SK-N-SH treated with all-trans-retinoic acid at 6 μM for 48 hours (cell line): ENCODE measurements at regions not wholly inside any gene's neighbourhood (a gene's known extent, or its start where the extent isn't known, plus 50 kb on each side); places are given as distances from the start of the nearest gene placed in this dataset.

Source experiments
- CSDC2 ChIP-seq: fragments of 250-450 bp; sonication (Bioruptor Pico); IDR thresholded peaks from 2 replicates; pipeline ENCODE4 v1.5.0; 2020; ENCODE audit warnings: mild to moderate bottlenecking, moderate library complexity
- CSRNP3 ChIP-seq: fragments of 250-450 bp; sonication (Bioruptor Pico); IDR thresholded peaks from 2 replicates; pipeline ENCODE4 v1.5.1; 2021; ENCODE audit warnings: mild to moderate bottlenecking, moderate library complexity
- ISL1 ChIP-seq: fragments of 250-450 bp; sonication (Bioruptor Pico); IDR thresholded peaks from 2 replicates; pipeline ENCODE4 v2.1.2; 2022; ENCODE audit warnings: mild to moderate bottlenecking, moderate library complexity
- PATZ1 ChIP-seq: fragments of 250-450 bp; sonication (Bioruptor Pico); IDR thresholded peaks from 2 replicates; pipeline ENCODE4 v1.8.0; 2020; ENCODE audit warnings: mild to moderate bottlenecking, moderate library complexity, borderline replicate concordance
- ZFP30 ChIP-seq: fragments of 450-650 bp; formaldehyde crosslinking; IDR thresholded peaks from 2 replicates; pipeline ENCODE4 v1.5.0; 2022; ENCODE audit warnings: mild to moderate bottlenecking, moderate library complexity
- ZNF565 ChIP-seq: fragments of 450-650 bp; formaldehyde crosslinking; conservative IDR thresholded peaks from 2 replicates; pipeline ENCODE4 v1.5.0; 2020; ENCODE audit warnings: low read depth, mild to moderate bottlenecking, moderate library complexity
- ZNF8 ChIP-seq: fragments of 450-650 bp; formaldehyde crosslinking; IDR thresholded peaks from 2 replicates; pipeline ENCODE4 v1.5.0; 2020; ENCODE audit warnings: mild to moderate bottlenecking, moderate library complexity
- TF ChIP-seq, protein P1 (sequence below): fragments of 250-450 bp; sonication (Bioruptor Pico); IDR thresholded peaks from 2 replicates; pipeline ENCODE4 v1.5.0; 2020; ENCODE audit warnings: mild to moderate bottlenecking, moderate library complexity

DNA sequence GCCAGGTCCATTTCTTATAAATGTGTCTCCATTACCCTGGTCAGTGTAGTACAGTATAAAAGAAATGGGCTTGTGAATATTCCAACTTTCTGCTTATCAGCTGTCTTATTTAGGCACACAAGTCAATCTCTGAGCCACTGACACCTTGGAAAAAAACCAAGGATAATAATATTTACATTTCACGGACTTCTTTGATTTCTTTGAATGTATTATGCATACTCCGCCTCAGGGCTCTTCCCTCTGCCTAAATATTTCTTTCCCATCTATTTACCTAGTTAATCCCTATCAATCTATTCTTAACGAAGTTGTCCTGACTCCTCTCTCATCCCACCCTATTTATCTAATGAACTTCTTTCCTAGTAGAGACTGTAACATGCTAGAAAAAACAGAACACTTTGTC lies 253.8 kb downstream of the CRPPA start:
- TF ChIP-seq ZNF565, result no peak
- no peak for TF ChIP-seq PATZ1 (CRISPR knock-in tag)
- no peak for TF ChIP-seq ZFP30 (CRISPR knock-in tag)
- TF ChIP-seq ZNF8, result no peak
- no peak for TF ChIP-seq CSDC2 (CRISPR knock-in tag)
- TF ChIP-seq CSRNP3 (CRISPR knock-in tag), result no peak
- TF ChIP-seq, protein P1, sequence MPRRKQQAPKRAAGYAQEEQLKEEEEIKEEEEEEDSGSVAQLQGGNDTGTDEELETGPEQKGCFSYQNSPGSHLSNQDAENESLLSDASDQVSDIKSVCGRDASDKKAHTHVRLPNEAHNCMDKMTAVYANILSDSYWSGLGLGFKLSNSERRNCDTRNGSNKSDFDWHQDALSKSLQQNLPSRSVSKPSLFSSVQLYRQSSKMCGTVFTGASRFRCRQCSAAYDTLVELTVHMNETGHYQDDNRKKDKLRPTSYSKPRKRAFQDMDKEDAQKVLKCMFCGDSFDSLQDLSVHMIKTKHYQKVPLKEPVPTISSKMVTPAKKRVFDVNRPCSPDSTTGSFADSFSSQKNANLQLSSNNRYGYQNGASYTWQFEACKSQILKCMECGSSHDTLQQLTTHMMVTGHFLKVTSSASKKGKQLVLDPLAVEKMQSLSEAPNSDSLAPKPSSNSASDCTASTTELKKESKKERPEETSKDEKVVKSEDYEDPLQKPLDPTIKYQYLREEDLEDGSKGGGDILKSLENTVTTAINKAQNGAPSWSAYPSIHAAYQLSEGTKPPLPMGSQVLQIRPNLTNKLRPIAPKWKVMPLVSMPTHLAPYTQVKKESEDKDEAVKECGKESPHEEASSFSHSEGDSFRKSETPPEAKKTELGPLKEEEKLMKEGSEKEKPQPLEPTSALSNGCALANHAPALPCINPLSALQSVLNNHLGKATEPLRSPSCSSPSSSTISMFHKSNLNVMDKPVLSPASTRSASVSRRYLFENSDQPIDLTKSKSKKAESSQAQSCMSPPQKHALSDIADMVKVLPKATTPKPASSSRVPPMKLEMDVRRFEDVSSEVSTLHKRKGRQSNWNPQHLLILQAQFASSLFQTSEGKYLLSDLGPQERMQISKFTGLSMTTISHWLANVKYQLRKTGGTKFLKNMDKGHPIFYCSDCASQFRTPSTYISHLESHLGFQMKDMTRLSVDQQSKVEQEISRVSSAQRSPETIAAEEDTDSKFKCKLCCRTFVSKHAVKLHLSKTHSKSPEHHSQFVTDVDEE, result no peak
- TF ChIP-seq ISL1, result no peak
